ENCODE measurements at regions not wholly inside any gene's neighbourhood (a gene's known extent, or its start where the extent isn't known, plus 50 kb on each side); places are given as distances from the start of the nearest gene placed in this dataset.

DNA sequence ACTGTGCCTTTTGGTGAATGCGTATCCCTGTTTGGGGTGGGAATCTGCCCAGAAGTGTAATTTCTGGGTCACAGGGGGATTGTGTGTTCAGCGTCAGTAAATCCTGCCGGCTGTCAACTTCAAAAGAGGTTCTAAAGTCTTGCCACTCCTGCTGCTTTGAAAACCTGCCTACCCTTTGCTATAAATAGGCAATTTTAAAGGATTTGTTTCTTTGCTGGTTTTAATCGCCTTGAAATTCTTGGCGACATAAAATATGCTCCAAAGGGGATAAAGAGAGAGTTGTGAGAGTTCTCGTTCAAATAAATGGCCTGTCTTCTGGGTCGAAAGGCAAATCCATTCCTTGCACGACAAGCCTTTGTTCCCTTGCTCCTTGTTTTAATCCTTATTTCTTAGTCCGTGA, 143.4 kb downstream of the IRF8 start:
- no peak for DNase-seq

DNA sequence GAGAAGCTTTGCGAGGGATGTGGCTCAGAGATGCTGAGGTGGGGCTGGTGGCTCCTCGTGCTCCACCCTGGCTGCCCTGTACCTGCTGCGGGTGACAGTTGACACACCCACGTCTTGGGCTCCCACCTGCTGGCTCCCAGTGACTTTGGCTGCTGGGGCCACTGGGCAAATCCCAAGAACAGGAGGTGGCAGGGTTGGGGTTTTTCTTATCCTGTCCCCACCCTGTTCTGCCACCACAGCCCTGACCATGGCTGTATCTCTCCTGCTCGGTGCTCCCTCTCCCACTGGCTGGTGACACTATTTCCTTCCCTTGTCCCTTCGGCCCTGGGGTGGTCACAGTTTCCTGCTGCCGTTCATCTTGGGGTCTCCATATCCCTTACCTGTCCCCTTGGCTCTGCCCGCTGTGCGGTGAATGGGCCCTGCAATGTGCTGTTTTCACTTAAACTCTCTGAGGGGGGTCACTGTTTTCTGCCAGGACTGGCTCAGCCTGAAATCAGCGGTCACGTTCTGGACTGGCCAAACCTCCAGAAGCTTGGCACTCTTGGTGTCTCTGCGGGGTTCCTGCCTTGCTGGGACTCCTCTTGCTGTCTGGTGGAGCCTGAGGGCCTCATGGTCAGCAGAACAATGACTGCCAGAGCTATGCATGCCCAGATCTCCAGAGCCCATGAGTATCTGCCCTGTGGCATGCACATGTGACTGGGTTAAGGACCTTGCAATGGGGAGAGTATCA, 144.2 kb downstream of the IRF8 start:
- DNase-seq, result no peak

DNA sequence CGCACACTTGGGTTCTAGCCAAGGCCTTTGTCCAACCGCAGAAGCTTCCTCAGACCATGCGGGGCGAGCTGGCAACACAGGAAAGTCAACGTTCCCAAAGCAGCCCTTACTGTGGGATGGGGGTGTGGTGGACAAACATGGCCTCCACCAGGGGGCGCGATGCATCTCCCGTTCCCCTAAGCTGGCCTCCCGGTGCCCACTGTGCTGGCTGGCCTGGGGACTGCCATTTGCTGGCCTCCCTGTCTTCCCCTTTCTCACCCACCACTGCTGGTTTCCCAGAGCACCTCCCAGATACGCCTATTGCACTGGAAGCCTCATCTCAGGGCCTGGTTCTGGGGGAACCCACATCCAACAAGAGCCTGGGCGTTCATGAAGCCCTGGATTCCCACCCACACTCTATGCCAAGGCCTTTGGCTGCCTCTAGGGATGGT, 145.3 kb downstream of the IRF8 start:
- peak in 1 of 2 experiments; percentile 12 for DNase-seq

DNA sequence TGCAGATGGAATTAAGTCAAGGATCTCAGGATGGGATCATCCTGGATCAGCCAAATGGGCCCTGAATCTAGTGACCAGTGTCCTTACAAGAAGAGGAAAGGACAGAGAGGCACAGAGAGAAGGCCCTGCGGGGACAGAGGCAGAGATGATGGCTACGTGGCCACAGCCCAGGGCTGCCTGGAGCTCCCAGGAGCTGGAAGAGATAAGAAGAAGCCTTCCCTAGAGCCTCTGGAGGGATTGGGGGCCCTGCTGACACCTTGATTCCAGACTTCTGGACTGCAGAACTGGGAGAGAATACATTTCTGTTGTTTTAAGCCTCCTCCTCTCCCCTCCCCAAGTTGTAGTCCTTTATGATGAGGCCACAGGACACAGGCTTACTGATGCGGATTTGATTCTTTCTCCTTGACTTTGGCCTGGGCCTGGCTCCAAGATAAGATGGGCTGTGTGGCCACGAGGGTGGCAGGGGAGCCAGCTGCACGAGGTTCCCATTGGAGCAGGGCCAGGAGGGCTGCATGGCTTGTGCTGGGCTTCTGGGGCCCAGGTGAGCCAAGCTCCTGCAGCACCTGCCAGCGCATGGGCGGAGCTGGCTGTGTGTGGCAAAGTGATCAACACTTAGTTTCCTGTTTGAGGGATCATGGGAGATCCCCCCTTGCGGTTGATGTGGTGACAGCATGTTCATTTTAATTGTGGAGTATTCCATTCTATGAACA, 146.1 kb downstream of the IRF8 start:
- DNase-seq, result no peak

DNA sequence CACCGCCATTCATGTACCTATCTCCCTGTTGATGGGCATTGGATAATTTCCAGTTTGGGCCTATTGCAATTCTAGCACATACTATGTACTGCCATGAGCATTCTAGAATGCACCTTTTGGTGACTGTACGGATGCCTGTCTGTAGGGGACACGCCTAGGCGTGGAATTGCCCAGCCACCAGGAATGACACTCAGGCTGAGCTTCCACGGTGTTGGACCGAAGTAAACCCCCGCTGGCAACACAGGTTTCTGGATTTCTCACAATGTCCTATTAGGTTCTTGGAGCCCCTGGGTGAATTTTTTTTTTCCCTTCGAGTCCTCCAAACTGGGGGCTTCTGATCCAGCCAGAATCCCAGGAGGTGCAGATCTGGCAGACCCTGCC, 146.6 kb downstream of the IRF8 start:
- no peak for DNase-seq

DNA sequence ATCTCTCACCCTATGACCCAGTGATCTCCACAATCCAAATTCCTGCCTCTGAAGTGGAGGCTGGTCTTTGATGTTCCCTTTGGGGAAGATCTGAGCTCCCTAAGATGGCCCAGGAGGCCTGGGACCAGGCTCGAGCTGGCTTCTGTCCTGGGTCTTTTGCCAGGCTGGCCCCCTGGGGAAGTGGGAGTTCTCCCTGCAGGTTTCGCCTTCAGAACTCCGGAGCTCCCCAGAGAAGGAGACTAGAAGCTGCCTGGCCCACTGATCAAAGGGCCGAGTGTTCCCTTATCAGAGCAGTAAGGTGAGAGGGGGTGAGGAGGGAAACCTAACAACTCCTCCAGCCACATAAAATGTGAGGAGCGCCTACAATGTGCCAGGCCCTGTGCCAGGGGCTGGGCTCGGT, 147.1 kb downstream of the IRF8 start:
- DNase-seq, result no peak

DNA sequence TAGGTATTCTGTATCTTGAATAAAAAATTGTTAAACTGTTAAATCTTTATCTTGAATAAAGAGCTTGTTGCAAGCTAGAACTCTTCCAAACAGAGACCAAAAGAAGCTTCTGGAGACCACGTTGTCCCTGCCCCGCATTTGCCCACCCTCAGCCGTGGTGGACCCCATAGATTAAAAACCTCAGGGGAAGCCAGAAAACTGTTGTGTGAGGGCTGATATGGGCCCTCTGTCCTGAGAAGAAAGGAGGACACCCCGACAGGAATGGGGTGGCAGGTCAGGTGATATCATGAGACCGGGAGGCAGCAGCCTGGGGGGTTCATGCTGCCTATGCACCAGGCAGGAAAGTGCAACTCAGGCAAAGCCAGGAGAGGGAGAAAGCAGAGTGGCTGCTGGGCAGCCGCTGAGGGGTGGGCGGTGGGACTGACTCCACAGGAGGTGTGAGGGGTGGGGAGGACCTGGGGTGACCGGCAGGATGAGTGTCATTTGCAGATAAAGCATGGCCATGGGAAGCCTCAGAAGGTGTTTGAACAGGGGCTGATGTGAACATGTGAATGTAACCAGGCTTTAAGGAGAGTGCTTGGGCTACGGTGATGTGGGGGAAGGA, 147.8 kb downstream of the IRF8 start:
- DNase-seq, result no peak

DNA sequence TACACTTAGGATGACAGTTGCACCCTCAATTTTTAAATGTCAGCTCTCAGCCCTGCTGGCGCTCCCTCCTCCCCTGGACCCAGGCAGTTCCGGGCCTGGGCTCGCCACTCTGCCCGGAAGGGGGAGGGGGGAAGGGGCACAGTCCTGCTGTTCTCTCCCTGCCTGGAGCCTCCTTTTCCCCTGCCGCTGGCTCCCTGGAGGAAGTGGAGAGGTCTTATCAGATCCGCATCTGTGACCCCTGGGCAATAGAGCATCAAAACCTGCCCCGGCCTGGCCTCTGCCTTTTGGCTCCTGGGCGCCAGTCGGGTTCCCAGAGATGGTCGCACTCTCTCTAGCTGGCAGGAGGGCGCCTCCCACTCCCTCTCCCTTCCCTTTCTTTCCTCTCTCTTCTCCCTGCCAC, 149.3 kb downstream of the IRF8 start:
- DNase-seq, result no peak

DNA sequence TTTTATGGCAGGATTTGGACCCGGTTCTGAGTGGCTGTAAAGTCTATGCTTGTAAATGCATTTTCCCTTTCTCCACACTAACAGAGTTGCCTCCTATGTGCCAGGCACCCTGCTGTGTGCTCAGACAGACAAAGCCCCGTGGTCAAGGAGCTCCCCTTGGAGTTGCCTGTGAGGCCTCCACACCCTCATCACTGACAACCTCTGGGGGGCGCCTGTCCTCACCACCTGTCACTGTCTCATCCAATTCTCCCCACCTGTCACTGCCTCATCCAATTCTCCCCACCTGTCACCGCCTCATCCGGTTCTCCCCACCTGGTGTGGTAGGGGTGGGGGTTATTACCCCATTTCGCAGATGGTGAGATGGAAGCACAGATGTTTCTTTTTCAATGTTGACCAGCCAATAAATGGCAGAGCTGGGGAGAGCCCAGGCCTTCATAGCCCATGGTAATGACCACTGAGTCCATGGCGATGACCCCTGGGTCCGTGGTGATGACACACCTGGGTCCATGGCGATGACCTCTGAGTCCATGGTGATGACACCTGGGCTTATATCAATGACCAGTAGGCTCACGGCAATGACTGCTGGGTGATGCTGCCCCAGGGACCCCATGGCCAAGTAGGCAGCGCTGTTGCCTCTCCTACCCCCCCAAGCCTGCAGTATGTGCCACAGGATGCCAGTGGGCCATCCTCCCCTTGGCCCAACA, 150.1 kb downstream of the IRF8 start:
- DNase-seq, result no peak

DNA sequence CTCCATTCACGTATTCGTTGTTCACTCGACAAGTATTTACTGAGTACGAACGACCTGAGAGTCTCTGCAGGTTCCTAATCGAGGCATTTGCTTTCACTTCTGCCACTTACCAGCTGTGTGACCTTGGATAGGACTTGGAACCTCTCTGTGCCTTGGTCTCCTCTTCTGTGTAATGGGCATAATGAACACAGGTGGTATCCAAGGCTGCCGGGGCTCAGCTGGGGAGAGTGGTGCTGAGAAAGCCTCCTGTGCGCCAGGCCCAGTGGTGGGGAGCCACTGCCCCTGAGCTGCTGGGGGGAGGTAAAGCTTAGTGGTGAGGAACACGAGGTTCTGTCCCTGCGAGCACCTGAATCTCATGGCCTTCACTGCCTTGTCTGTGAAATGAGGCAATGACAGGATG, 150.7 kb downstream of the IRF8 start:
- DNase-seq, result no peak

DNA sequence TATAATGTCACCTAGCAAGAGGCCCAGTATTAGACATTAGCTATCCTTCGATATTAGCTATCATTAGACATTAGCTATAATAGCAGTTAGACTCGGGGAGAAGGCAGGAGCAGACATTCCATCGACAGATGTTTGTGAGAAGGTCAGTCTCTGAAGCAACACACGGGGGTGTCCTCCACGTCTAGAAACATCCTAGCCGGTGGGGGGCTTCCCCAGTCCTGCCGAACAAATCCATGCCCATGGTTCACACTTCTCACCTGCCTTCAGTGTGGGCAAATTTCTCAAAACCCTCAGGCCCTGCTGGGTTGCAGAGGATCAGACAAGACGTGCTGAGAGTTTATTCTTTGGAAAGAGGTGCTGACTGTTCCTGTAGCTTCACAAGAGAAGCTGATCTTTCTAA, 151.1 kb downstream of the IRF8 start:
- DNase-seq, result no peak

DNA sequence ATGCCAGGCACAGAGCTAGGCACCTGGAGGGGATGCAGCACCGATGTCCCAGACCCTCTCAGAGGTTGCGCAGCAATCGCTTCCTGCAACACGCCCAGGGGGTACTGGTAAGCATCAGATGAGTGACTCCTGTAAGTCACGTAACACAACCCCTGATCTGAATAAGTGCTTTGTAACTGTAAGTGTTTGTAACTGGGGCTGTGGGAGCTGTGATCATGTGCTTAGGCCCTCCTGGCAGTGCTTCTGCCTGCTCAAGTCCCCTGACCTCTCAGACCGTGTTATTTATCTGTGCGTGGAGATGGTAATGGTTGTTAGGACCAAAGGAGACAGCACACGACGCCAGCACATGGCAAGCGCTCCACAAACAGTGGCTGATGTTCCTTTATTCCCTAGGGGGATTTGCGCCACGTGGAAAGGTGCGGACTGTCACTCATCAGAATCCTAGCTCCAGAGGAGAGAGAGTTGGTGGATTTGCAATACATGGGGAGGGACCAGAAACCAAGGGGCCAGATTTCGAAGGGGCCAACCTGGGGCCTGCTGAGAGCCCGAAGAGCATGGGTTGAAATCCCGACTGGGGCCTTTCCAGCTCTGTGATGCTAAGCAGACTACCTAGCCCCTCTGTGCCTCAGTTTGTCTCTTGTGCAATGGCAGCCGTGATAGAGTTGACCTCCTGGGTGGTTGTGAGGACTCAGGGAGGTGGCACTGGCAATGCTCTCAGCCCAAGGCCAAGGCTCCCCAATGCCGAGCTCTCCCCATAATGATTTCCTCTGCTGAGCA, 151.8 kb downstream of the IRF8 start:
- no peak for DNase-seq

DNA sequence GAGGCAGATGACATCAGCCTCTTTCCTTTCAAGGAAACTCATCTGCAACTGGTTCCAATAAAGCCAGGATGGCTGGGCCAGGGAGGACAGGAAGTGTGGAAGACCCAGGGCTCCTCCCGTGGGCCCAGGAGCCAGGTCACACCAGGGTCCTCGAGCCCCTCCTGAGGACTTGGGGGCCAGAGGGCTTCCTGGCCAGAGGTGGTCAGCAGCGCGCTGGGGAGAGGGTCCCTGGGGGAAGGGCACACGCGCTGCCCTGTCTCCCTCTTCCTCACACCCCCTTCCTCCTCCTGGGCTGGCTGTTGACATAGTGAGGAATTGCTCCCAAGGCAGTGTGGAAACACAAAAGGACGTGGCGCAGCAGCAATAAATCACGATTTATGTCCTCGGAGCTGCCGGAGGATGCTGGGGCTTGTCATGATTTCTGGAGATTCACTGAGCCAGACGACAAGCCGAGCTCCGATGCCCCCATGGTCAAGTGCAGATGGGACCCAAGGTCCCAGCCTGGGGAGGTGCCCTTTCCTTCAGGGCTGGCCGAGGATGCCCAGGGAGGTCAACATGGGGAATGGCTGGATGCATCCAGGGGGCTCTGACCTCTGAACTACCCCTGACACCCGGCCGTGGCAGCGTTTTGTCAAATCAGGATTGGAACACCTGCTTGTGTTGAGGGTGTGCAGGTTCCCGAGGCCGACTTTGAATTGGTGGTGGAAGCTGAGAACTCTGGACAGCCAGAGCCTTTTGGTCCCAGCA, 152.6 kb downstream of the IRF8 start:
- DNase-seq, result no peak

DNA sequence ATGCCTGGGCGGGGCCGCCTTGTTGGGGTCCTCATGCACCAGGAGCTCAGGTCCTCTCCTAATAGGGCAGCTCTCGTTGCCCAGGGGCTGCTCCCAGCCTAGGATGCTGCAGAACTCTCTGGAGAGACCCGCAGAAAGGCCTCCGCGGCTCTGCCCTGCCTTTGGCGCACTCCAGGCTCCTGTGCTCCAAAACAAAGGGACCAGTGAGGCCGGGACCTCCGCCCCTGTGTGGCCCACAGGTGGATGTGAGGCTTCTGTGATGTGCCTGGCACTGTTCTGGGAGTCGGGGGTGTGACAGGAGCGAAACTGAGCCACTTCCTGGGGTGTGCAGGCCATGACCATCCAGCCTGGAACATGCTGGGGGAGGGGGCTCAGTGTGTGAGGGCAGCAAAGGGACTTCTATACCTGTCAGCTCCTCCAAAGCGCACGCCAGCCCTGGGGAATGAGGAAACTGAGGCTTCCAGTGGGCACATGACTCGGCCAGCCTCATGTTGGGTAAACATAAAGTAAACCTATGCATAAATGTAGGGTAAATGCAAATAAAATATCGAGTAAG, 153.2 kb downstream of the IRF8 start:
- DNase-seq, result no peak

DNA sequence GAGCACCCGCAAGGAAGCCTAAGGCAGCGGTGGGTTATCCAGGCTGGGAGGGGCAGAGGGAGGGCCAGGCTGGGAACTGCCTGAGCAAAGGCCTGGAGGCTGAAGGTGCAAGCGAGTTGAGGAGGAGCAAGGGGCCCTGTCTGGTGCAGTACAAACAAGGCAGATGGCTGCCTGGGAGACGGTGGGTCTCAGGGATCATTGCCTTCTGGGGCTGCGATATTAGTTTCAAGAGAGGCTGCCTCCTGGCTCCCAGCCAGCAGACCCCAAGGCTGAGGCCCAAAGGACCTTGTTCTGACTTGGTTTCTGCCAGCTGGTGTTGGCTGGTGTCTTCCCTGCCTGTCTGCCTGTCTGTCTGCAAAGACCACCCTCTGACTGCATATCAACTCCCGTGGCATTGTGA, 154.0 kb downstream of the IRF8 start:
- DNase-seq, result no peak

DNA sequence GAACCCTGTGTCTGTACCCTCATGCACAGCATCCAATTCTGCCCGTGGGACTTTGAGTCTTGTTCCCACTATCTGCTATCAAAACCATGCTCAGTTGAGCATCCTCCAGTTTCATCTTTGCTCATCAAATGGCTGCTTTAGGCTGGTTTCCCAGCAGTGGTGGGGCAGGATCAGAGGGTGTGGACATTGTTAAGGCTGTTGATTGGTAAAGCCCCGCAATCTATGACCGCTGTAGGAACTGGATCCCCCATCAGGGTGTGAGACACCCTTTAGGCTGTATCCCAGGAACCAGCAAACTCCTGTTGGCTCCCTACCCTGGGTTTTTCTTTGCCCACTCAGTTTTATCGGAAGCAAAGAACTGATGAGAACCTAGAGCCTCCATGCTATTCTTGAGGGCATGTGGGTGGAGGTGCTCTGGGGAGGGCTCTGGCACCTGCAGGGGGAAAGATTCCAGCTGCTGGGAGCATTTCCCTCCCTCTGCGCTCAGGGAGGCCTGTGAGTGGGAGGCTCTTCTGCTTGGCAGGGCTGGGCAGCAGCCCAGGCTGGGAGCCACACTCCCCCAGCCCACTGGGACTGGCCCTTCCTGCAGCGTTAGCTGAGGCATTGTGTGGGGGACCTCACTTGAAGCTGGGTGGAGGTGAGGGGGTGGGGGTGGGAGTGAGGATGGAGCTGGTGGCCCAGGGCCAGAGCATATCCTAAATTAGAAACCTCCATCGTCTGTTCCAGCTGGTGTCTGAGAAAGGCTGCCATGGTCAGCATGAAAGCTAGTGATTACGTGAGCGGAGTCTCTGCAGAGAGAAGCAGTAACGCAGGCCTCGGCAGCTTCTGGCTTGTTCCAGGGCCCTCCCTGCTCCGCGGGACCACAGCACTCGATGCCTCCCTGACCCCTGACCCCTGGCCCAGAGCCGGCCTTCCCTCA, 160.6 kb downstream of the IRF8 start:
- DNase-seq, result no peak

DNA sequence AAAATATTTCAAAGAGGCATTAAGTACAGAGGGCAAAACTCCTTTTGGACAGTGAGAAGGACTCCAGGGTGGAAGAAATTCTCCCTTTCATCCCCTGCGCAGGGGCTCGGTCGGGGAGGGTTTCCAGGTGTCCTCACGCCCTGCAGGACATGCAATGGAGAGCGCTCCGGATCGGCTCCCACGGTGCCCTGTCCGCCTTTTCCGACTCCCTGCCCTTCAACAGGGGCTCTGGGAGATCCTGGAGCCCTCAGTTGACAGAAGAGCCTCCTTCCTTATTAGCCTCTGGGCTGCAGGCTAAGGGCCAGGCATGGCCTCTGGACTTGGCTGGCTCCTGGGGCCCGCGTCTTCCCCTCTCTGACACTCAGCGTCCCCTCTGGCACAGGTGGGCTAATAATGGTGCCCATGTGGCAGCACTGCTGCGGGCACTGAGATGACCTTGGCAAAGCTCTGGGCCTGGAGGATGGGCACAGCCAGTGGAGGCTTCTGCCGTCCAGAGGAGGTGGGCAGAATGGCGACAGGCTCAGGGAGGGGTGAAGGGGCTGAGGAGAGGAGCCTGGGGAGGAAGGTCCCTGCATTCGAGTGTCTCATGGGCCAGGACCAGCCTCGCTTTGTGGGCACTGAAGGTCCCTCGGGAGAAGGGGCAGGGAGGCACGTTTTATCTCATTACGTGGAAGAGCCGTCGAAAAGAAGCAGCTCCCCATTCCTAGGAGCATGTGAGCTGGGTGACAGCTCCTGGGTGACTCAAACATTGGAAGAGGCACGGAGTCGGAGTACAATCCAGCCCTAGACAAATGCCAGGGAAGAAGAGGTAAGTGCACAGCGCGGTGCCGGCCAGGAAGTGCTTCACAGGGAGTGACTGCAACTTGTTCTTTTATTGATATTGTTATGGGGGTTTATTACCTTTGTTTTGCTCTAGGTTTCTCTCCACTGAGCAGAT, 161.7 kb downstream of the IRF8 start:
- DNase-seq, result no peak

DNA sequence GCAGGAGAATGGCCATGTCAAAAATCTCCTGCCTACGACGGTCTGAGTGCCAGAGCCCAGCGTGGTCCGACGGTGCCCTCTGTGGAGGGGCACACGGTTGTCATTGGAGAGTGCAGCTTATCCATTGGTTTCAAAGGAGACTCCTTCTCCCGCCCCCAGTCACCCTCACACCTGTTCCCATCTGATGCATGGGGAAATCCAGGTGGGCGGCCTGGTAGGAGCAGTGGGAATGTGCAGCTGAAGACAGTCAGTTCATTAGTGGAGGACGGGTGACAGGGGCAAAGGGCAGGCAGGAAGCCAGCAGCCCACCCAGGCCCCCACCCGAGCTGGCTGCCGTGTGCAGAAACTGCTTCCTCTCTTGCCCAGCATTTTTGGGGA, 162.3 kb downstream of the IRF8 start:
- DNase-seq, result no peak

DNA sequence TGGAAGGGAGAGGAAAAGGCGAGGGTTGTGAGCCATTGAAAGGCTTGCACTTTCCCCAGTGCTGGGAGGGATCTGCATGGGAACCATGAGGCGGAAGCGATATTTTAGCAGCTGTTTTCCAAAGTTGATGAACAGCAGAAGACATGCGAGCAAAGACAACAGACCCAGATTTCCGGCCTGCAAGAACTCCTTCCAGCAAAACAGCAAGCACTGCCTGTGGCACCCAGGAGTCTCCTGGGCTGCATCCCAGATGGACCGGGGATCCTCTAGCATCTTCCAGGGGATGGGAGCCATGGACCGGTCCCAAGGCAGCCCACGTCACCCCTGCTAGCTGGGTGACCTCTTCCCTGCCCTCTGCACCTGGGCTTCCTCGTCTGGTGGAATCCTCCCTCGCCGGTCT, 162.8 kb downstream of the IRF8 start:
- DNase-seq, result no peak
